Erythroblast (primary cell): ENCODE measurements at regions not wholly inside any gene's neighbourhood (a gene's known extent, or its start where the extent isn't known, plus 50 kb on each side); places are given as distances from the start of the nearest gene placed in this dataset.

Experiments
- GATA1 ChIP-seq: IDR thresholded peaks from 2 replicates; pipeline ENCODE4 v1.6.1; 2011; ENCODE audit warnings: low read depth, mild to moderate bottlenecking, control low read depth, low read length, moderate library complexity
- POLR2A ChIP-seq: IDR thresholded peaks from 2 replicates; pipeline ENCODE4 v1.6.1; 2011; ENCODE audit warnings: mild to moderate bottlenecking, low read length

DNA sequence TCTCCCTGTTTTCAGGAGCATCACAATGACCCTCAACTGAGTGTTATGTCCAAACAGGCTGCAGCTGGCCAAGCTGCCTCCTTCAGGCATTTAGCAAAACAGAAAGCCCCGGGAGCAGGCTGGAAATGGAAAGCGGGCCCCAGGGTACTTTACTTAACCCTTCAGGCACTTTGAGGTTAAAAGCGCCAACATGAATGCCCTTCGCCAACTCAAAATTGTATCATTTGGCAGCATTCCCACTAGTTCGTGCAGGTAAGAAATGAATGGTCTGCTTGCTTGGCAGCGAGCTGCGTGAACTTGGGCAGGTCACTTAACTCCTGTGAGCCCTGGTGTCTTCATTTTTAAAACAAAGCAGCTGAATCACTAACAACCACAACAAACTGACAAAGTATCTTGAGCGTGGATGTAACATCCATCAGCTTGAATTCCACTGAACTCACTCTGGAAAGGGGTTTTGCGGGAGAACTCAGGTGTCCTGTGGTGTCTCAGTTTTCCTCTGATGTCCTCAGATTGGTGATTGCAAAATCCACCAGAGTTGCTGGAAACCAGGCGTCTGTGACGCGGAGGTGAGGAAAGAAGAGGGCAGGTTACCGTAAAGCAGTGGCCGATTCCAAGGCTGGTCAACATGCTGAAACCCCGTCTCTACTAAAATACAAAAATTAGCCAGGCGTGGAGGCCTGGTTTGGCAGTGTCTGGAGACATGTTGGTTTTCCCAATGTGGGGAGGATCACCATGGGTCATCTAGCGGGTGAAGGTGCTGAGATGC is 118.8 kb upstream of the ZNF217 start:
- TF ChIP-seq POLR2A (no peak), GATA1 (no peak)
